Gastroesophageal sphincter (tissue), 3 donors: ENCODE measurements at regions not wholly inside any gene's neighbourhood (a gene's known extent, or its start where the extent isn't known, plus 50 kb on each side); places are given as distances from the start of the nearest gene placed in this dataset.

Experiments used
- EP300 ChIP-seq: sonication (generic); formaldehyde crosslinking; IDR thresholded peaks from one replicate; pipeline ENCODE4 v1.6.1; 2017; ENCODE audit warnings: antibody characterized with exemption, mild to moderate bottlenecking
- POLR2A ChIP-seq, 2 donors: fragments of 450-650 bp; IDR thresholded peaks; one replicate each; pipeline ENCODE4 v1.6.1; 2017; ENCODE audit warnings: antibody characterized with exemption in 2 of 2, mild to moderate bottlenecking in 2 of 2, moderate library complexity in 1 of 2
- POLR2AphosphoS5 ChIP-seq: sonication (generic); formaldehyde crosslinking; IDR thresholded peaks from one replicate; pipeline ENCODE4 v1.6.1; 2017; ENCODE audit warnings: antibody characterized with exemption
- TF ChIP-seq, protein P1 (sequence below), 4 experiments: fragments of 200-600 bp in 2 of 4; fragments of 450-650 bp in 2 of 4; sonication (generic) in 1 of 4; IDR thresholded peaks; one replicate each; pipeline ENCODE4 v1.5.1; 2017 to 2019; ENCODE audit warnings: antibody characterized with exemption in 4 of 4, mild to moderate bottlenecking in 2 of 4, moderate library complexity in 2 of 4

DNA sequence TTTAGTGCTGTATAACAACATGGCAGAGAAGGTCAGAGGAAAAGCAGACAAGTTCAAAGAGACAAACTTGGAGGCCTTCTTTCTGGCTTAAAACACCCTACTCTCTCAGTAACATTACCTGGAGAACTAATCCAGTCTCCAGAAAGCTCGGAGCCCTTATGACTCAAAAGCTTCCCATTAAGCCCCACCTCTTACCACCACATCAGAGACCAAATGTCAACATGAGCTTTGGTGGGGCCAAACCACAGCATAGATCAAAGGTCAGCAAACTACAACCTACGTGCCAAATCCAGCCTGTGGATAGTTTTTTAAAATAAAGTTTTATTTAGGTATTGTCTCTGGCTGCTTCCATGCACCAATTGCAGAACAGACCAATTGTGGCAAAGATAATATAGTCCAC, 589.9 kb downstream of the DNAH5 start:
- TF ChIP-seq, protein P1, sequence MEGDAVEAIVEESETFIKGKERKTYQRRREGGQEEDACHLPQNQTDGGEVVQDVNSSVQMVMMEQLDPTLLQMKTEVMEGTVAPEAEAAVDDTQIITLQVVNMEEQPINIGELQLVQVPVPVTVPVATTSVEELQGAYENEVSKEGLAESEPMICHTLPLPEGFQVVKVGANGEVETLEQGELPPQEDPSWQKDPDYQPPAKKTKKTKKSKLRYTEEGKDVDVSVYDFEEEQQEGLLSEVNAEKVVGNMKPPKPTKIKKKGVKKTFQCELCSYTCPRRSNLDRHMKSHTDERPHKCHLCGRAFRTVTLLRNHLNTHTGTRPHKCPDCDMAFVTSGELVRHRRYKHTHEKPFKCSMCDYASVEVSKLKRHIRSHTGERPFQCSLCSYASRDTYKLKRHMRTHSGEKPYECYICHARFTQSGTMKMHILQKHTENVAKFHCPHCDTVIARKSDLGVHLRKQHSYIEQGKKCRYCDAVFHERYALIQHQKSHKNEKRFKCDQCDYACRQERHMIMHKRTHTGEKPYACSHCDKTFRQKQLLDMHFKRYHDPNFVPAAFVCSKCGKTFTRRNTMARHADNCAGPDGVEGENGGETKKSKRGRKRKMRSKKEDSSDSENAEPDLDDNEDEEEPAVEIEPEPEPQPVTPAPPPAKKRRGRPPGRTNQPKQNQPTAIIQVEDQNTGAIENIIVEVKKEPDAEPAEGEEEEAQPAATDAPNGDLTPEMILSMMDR (IDR thresholded peaks at IDR 0.05): no peak
- no peak for TF ChIP-seq POLR2A (IDR thresholded peaks at IDR 0.05)
- TF ChIP-seq POLR2AphosphoS5: no peak
- no peak for TF ChIP-seq EP300
